ENCODE measurements at regions not wholly inside any gene's neighbourhood (a gene's known extent, or its start where the extent isn't known, plus 50 kb on each side); places are given as distances from the start of the nearest gene placed in this dataset.

DNA sequence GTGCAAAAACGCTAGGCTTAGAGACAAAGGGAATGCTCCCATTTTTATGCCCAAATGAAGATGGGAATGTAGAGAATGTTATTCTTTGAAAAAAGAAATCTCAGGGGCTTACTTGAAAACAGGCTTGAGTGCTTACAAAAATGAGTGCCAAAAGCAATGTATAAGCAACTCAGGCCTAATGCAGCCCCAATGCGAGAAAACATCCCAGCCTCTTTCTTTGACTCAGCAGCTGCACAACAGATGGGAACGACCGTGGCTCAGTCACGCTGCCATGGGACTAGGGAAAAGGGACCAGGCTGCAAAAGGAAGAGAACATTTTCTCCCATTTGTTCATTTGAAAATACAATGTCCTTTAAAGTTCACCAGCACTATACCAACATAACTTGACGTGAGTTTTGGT, 246.4 kb upstream of the LRIG1 start:
- Histone ChIP-seq H3K4me1 (peaks cover 3% of the 10 kb centered on the region), H3K27ac (replicated peaks) (no peak overlapping the region), H3K36me3 (no peaks in the 10 kb centered on the region), H3K9me3 (replicated peaks) (no peaks in the 10 kb centered on the region), H3K4me3 (no peak overlapping the region), H3K27me3 (ENCODE audit: low read depth) (no peaks in the 10 kb centered on the region)
- intact Hi-C loops (cut with micrococcal nuclease), result no loop called here
- DNase-seq, result no peak
- TF ChIP-seq, protein P1, sequence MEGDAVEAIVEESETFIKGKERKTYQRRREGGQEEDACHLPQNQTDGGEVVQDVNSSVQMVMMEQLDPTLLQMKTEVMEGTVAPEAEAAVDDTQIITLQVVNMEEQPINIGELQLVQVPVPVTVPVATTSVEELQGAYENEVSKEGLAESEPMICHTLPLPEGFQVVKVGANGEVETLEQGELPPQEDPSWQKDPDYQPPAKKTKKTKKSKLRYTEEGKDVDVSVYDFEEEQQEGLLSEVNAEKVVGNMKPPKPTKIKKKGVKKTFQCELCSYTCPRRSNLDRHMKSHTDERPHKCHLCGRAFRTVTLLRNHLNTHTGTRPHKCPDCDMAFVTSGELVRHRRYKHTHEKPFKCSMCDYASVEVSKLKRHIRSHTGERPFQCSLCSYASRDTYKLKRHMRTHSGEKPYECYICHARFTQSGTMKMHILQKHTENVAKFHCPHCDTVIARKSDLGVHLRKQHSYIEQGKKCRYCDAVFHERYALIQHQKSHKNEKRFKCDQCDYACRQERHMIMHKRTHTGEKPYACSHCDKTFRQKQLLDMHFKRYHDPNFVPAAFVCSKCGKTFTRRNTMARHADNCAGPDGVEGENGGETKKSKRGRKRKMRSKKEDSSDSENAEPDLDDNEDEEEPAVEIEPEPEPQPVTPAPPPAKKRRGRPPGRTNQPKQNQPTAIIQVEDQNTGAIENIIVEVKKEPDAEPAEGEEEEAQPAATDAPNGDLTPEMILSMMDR (IDR thresholded peaks at IDR 0.05; ENCODE audit: borderline replicate concordance), result no peak

DNA sequence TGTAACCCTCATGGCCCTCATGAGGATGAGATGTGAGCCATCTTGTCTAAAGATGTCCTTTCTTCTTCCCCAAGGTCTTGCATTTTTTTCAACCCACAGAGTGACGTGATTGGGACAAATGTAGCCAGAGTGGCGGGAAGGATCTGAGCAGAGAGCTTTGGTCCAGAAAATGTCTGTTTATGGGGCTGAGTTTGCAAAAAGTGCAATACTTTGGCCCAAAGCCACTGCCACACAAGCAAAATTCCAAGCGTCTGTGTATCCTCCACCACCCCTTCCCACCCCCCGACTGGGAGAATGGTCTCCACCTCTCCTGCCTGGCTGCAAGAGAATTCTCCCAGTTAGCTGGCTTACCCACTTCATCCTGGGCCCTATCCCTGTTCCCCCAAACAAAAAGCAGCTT, 246.9 kb upstream of the LRIG1 start:
- no peaks in the 10 kb centered on the region for H3K36me3 ChIP-seq
- no peaks in the 10 kb centered on the region for H3K9me3 ChIP-seq (replicated peaks)
- TF ChIP-seq, protein P1 (IDR thresholded peaks at IDR 0.05; ENCODE audit: borderline replicate concordance), result no peak
- intact Hi-C loops (cut with micrococcal nuclease), result no loop called here
- H3K4me1 ChIP-seq, result peaks cover 3% of the 10 kb centered on the region
- no peaks in the 10 kb centered on the region for H3K27me3 ChIP-seq (ENCODE audit: low read depth)
- DNase-seq, result no peak
- no peak overlapping the region for H3K4me3 ChIP-seq
- no peak overlapping the region for H3K27ac ChIP-seq (replicated peaks)

DNA sequence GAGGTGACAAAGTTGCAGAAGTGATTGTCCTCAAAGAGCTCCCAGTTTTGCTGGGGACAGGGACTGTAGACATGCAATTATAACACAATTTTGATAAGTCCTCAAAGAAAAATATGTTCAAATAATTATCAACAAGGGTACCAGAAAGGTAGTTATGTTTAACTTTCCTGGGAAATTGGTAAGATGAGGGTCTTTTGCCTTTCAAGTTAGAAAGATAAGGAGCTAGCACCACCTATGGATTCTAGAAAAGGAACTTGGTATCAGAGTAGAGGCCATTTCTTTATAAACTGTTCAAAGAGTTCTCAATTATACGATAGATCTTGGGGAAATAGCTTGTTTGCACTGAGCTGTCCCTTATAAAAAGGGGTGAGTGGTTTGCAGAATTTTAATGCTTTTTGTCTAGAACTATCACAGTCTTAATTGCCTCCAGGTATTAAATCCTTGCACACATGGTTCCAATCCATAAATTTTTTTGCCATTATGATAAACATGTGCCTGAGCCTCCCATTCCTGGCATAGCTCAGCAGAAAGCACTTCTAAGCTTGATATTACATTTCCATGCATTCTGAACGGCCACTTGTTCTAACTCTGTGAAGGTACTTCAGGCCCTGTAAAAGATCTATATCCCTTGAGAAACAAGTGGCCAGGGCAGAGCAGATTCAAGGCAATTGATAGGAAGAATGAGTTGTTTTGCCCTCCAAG, 247.5 kb upstream of the LRIG1 start:
- TF ChIP-seq, protein P1 (IDR thresholded peaks at IDR 0.05; ENCODE audit: borderline replicate concordance), result no peak
- H3K27ac ChIP-seq (replicated peaks), result no peak overlapping the region

DNA sequence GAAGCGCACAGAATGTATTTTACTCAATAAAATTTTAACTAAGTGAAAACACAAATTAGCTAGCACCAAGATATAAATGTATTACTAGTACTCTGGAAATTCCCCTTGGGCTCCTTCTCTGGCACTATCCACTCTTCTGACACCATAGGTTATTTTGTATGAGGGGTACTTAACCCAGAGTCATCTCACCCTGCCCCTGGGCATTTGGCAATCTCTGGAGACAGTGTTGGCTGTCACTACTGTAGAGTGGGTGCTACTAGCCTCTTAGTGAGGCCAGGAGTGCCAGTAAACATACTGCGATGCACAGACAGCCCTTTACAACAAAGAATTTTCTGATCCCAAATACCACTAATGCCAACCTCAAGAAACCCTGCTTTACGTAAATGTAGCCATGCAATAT, 246.3 kb upstream of the KBTBD8 start:
- Histone ChIP-seq H3K4me1 (peaks cover 3% of the 10 kb centered on the region), H3K27me3 (ENCODE audit: low read depth) (no peaks in the 10 kb centered on the region), H3K9me3 (replicated peaks) (no peaks in the 10 kb centered on the region), H3K36me3 (no peaks in the 10 kb centered on the region), H3K4me3 (no peak overlapping the region), H3K27ac (replicated peaks) (no peak overlapping the region)
- intact Hi-C loops (cut with micrococcal nuclease), result no loop called here
- no peak for DNase-seq
- TF ChIP-seq, protein P1 (IDR thresholded peaks at IDR 0.05; ENCODE audit: borderline replicate concordance), result no peak

More for the DNA sequence above, 247.5 kb upstream of the LRIG1 start:
- intact Hi-C loops (cut with micrococcal nuclease), result no loop called here
- Histone ChIP-seq H3K4me1 (peaks cover 3% of the 10 kb centered on the region), H3K4me3 (no peak overlapping the region), H3K27me3 (ENCODE audit: low read depth) (no peaks in the 10 kb centered on the region), H3K36me3 (no peaks in the 10 kb centered on the region), H3K9me3 (replicated peaks) (no peaks in the 10 kb centered on the region)
- DNase-seq, result no peak

DNA sequence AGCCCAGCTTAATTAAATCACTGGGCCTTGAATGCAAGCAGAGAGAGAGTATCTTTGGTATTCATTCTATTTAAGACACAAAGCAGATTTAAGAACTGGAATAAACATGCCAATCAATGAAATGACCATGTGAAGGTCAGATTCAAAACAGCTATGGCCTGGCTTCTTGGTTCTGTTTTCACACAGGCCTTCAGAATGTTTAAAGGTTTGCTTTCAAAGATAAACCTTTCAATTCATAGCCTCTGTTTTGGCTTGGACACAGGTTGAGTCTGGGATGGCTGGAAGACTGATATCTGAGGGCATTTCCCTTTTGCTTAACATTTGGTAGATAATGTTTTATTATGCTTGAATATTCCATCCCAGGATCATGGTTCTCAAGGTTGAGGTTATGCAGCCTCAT, 244.4 kb upstream of the KBTBD8 start:
- Histone ChIP-seq H3K27ac (replicated peaks) (no peak overlapping the region), H3K4me1 (peaks cover 3% of the 10 kb centered on the region), H3K9me3 (replicated peaks) (no peaks in the 10 kb centered on the region), H3K27me3 (ENCODE audit: low read depth) (no peaks in the 10 kb centered on the region), H3K4me3 (no peak overlapping the region), H3K36me3 (no peaks in the 10 kb centered on the region)
- intact Hi-C loops (cut with micrococcal nuclease), result no loop called here
- TF ChIP-seq, protein P1 (IDR thresholded peaks at IDR 0.05; ENCODE audit: borderline replicate concordance), result no peak
- no peak for DNase-seq

All from left ventricle myocardium inferior (tissue), 1 donor.